ENCODE measurements at regions not wholly inside any gene's neighbourhood (a gene's known extent, or its start where the extent isn't known, plus 50 kb on each side); places are given as distances from the start of the nearest gene placed in this dataset.
"Not testable (repeated sequence)": the region's sequence is repeated elsewhere in the genome, so short reads cannot be mapped to it uniquely, and the experiment has no call there.

DNA sequence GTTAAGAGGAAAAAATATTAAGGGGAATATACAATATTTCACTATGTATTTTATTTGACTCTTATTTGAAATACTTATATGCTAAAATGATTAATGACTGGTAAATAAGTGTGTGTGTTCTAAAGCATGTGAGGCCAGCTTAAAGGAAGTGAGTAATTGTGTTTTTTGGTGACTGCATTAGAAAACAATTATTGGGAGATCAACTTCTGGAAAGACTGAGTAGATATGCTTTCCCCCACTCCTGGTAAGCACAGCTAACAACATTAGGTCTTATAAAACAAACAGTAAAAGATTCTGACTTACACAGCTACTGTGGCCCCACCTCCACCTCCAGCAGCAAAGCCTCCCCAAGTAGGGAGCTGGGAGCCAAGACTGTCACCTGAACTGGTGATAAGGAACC lies 403.0 kb downstream of the SRGAP2C start:
- POLR2A ChIA-PET, result no interaction called here
- intact Hi-C loops (cut with micrococcal nuclease; ENCODE audit: unreplicated experiment), result no loop called here
- Histone ChIP-seq H3K4me1 (ENCODE audit: control insufficient read depth, insufficient read depth, low read length) (no peaks in the 10 kb centered on the region), H3K36me3 (ENCODE audit: control insufficient read depth, insufficient read depth, low read length) (no peaks in the 10 kb centered on the region), H3K4me3 (ENCODE audit: low read depth in 2 of 2, low read length in 2 of 2) (no peak overlapping the region), H3K9me3 (ENCODE audit: control insufficient read depth, insufficient read depth, low read depth, low read length) (no peaks in the 10 kb centered on the region), H3K27me3 (ENCODE audit: control insufficient read depth, insufficient read depth, low read length) (no peaks in the 10 kb centered on the region), H3K27ac (ENCODE audit: low read length) (no peak overlapping the region)
- no peak for TF ChIP-seq TCF7L2 (IDR thresholded peaks at IDR 0.05; ENCODE audit: low read depth, low read length)
- CTCF ChIA-PET, result interaction anchor here (0.6 kb wide), 1 partner anchor 22 kb away, joined by 4 read pairs; no protein-coding TSS in a partner anchor
- in situ Hi-C loops (cut with HindIII; ENCODE audit: low pct_unique_long_range_greater_than_20kb, low sequenced_read_pairs), result no loop called here
- DNase-seq (ENCODE audit: low read depth, low spot score) (peak; percentile 47), ATAC-seq (no peak)
- no TSS peak for BruUV-seq (replicated peaks)

DNA sequence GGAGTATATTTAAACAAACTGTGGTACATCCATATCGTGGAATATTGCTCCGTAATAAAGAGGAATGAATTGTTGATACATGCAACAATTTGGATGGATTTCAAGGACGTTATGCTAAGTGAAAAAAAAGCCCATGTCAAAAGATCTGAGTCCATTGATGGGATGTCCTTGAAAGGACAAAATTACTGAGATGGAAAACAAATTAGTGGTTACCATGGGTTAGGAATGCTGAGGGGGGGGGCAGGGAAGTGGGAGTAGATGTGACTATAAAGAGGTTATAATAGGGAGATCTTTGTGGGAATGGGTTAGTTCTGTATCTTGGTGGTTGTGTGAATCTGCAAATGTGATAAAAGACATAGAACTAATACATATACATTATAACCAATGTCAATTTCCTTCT lies 409.3 kb downstream of the SRGAP2C start:
- H3K27ac ChIP-seq (ENCODE audit: low read length), result no peak overlapping the region
- H3K36me3 ChIP-seq (ENCODE audit: control insufficient read depth, insufficient read depth, low read length), result no peaks in the 10 kb centered on the region
- H3K4me3 ChIP-seq (ENCODE audit: low read depth in 2 of 2, low read length in 2 of 2), result no peak overlapping the region
- no peak for TF ChIP-seq SIN3A (IDR thresholded peaks at IDR 0.05; ENCODE audit: borderline replicate concordance, insufficient read depth, low read depth, low read length)
- no TSS peak for BruUV-seq (replicated peaks)
- ATAC-seq, result no peak
- no peaks in the 10 kb centered on the region for H3K4me1 ChIP-seq (ENCODE audit: control insufficient read depth, insufficient read depth, low read length)
- intact Hi-C loops (cut with micrococcal nuclease; ENCODE audit: unreplicated experiment) (no loop called here), in situ Hi-C loops (cut with HindIII; ENCODE audit: low pct_unique_long_range_greater_than_20kb, low sequenced_read_pairs) (no loop called here)
- CTCF ChIA-PET, result no interaction called here
- H3K9me3 ChIP-seq (ENCODE audit: control insufficient read depth, insufficient read depth, low read depth, low read length), result no peaks in the 10 kb centered on the region
- no peak for DNase-seq (ENCODE audit: low read depth, low spot score)
- POLR2A ChIA-PET, result no interaction called here
- no peaks in the 10 kb centered on the region for H3K27me3 ChIP-seq (ENCODE audit: control insufficient read depth, insufficient read depth, low read length)

DNA sequence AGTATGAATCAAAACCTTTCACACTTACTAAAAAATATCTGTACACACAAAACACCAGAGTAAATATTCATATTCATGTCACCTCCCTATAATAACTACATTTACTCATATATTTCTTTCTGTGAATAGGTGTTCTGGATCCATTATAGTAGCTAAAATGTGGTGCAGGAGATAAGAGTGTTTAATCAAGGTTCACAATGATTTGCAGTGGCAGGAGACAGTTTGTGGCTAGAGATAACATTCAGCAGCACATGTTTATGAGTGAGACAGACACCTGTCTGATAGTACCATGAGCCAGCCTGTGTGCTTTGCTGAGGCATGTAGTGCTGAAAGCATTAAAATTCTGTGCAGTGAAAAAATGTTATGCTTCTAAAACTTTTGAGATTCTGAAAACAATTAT lies 410.3 kb downstream of the SRGAP2C start:
- ChIA-PET POLR2A (no interaction called here), CTCF (no interaction called here)
- in situ Hi-C loops (cut with HindIII; ENCODE audit: low pct_unique_long_range_greater_than_20kb, low sequenced_read_pairs), result no loop called here
- no peak for DNase-seq (ENCODE audit: low read depth, low spot score)
- Histone ChIP-seq H3K36me3 (ENCODE audit: control insufficient read depth, insufficient read depth, low read length) (no peaks in the 10 kb centered on the region), H3K9me3 (ENCODE audit: control insufficient read depth, insufficient read depth, low read depth, low read length) (no peaks in the 10 kb centered on the region), H3K27ac (ENCODE audit: low read length) (no peak overlapping the region), H3K4me3 (ENCODE audit: low read depth in 2 of 2, low read length in 2 of 2) (no peak overlapping the region), H3K4me1 (ENCODE audit: control insufficient read depth, insufficient read depth, low read length) (no peaks in the 10 kb centered on the region), H3K27me3 (ENCODE audit: control insufficient read depth, insufficient read depth, low read length) (no peaks in the 10 kb centered on the region)
- BruUV-seq (replicated peaks), result no TSS peak
- intact Hi-C loops (cut with micrococcal nuclease; ENCODE audit: unreplicated experiment), result no loop called here
- no peak for ATAC-seq
- TF ChIP-seq TCF7L2 (IDR thresholded peaks at IDR 0.05; ENCODE audit: low read depth, low read length) (no peak), POLR2AphosphoS5 (IDR thresholded peaks at IDR 0.05; ENCODE audit: low read depth, low read length) (no peak), SIN3A (IDR thresholded peaks at IDR 0.05; ENCODE audit: borderline replicate concordance, insufficient read depth, low read depth, low read length) (no peak)
- TF ChIP-seq, protein P1, sequence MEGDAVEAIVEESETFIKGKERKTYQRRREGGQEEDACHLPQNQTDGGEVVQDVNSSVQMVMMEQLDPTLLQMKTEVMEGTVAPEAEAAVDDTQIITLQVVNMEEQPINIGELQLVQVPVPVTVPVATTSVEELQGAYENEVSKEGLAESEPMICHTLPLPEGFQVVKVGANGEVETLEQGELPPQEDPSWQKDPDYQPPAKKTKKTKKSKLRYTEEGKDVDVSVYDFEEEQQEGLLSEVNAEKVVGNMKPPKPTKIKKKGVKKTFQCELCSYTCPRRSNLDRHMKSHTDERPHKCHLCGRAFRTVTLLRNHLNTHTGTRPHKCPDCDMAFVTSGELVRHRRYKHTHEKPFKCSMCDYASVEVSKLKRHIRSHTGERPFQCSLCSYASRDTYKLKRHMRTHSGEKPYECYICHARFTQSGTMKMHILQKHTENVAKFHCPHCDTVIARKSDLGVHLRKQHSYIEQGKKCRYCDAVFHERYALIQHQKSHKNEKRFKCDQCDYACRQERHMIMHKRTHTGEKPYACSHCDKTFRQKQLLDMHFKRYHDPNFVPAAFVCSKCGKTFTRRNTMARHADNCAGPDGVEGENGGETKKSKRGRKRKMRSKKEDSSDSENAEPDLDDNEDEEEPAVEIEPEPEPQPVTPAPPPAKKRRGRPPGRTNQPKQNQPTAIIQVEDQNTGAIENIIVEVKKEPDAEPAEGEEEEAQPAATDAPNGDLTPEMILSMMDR (IDR thresholded peaks at IDR 0.05), result no peak
- TF ChIP-seq, protein P2, sequence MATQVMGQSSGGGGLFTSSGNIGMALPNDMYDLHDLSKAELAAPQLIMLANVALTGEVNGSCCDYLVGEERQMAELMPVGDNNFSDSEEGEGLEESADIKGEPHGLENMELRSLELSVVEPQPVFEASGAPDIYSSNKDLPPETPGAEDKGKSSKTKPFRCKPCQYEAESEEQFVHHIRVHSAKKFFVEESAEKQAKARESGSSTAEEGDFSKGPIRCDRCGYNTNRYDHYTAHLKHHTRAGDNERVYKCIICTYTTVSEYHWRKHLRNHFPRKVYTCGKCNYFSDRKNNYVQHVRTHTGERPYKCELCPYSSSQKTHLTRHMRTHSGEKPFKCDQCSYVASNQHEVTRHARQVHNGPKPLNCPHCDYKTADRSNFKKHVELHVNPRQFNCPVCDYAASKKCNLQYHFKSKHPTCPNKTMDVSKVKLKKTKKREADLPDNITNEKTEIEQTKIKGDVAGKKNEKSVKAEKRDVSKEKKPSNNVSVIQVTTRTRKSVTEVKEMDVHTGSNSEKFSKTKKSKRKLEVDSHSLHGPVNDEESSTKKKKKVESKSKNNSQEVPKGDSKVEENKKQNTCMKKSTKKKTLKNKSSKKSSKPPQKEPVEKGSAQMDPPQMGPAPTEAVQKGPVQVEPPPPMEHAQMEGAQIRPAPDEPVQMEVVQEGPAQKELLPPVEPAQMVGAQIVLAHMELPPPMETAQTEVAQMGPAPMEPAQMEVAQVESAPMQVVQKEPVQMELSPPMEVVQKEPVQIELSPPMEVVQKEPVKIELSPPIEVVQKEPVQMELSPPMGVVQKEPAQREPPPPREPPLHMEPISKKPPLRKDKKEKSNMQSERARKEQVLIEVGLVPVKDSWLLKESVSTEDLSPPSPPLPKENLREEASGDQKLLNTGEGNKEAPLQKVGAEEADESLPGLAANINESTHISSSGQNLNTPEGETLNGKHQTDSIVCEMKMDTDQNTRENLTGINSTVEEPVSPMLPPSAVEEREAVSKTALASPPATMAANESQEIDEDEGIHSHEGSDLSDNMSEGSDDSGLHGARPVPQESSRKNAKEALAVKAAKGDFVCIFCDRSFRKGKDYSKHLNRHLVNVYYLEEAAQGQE (IDR thresholded peaks at IDR 0.05; ENCODE audit: insufficient read depth in 1 of 2, low read depth in 2 of 2, low read length in 1 of 2), result no peak

DNA sequence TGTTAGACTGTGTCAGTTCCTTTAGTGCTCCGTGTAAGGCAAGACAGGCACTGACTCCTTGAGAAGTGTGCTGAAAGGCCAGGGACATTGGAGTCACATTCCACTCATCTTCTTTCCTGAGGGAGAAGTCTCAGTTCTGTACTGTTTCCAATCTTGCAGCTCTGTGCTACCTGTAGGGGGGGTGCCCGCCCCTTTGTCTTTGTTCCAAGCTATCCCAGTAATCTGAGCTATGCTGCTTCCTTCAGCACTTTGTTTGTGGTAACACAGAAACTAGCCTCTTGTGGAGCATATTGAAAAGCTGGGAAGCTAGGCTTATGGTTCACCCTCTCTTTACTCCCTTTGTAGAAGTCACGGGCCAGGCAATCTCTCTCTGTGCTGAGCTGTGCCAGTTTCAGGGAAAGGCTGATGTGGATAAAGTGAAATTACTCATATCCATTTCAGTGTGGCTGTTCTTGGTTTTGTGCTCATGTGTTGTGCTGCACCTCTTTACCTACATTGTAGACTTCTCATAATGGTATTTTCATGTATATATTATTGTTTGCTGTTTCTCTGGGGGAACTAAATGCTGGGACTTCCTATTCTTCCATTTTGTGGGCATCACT lies 420.2 kb downstream of the SRGAP2C start:
- H3K36me3 ChIP-seq (ENCODE audit: control insufficient read depth, insufficient read depth, low read length); DNase-seq (ENCODE audit: low read depth, low spot score); POLR2A ChIA-PET; H3K27me3 ChIP-seq (ENCODE audit: control insufficient read depth, insufficient read depth, low read length); intact Hi-C loops (cut with micrococcal nuclease; ENCODE audit: unreplicated experiment); in situ Hi-C loops (cut with HindIII; ENCODE audit: low pct_unique_long_range_greater_than_20kb, low sequenced_read_pairs); H3K4me1 ChIP-seq (ENCODE audit: control insufficient read depth, insufficient read depth, low read length); ATAC-seq; H3K4me3 ChIP-seq (ENCODE audit: low read depth in 2 of 2, low read length in 2 of 2); BruUV-seq (replicated peaks); H3K27ac ChIP-seq (ENCODE audit: low read length); CTCF ChIA-PET; H3K9me3 ChIP-seq (ENCODE audit: control insufficient read depth, insufficient read depth, low read depth, low read length): not testable (repeated sequence)

DNA sequence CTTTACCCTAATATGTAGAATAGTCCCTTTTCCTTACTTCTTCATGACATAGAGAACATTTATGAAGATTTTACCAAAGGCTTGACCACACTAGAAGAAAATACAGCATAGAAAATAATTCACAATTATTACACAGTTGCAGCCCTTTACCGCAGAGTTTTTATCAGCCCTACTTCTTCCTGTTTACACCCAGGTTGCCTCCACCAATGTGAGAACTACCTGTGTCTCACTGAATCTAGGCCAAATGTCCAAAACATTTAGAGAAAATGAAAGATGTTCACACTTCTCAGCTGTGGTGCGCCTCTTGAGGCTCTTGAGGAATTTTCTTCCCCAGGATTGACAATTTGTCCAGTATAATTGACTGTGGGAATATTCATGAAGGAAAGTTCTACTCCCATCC lies 422.7 kb downstream of the SRGAP2C start:
- in situ Hi-C loops (cut with HindIII; ENCODE audit: low pct_unique_long_range_greater_than_20kb, low sequenced_read_pairs); ATAC-seq; DNase-seq (ENCODE audit: low read depth, low spot score); CTCF ChIA-PET; BruUV-seq (replicated peaks); POLR2A ChIA-PET; H3K27me3 ChIP-seq (ENCODE audit: control insufficient read depth, insufficient read depth, low read length); H3K4me3 ChIP-seq (ENCODE audit: low read depth in 2 of 2, low read length in 2 of 2); H3K4me1 ChIP-seq (ENCODE audit: control insufficient read depth, insufficient read depth, low read length); intact Hi-C loops (cut with micrococcal nuclease; ENCODE audit: unreplicated experiment); H3K9me3 ChIP-seq (ENCODE audit: control insufficient read depth, insufficient read depth, low read depth, low read length); H3K36me3 ChIP-seq (ENCODE audit: control insufficient read depth, insufficient read depth, low read length); H3K27ac ChIP-seq (ENCODE audit: low read length): not testable (repeated sequence)

All from Panc1 (cell line).